ENCODE measurements at regions not wholly inside any gene's neighbourhood (a gene's known extent, or its start where the extent isn't known, plus 50 kb on each side); places are given as distances from the start of the nearest gene placed in this dataset.
A peak's percentile ranks its signal among the peaks of the same experiment; 100 is the strongest.

- H3K4me1 ChIP-seq (ENCODE audit: control insufficient read depth, insufficient read depth, low read length, unreplicated experiment) = peaks cover 2% of the 10 kb centered on the region
- H3K4me3 ChIP-seq (ENCODE audit: low read depth, low read length) = no peak overlapping the region
- no peak overlapping the region for H2AFZ ChIP-seq (ENCODE audit: low read length, unreplicated experiment)
- H3K79me2 ChIP-seq (ENCODE audit: control insufficient read depth, insufficient read depth, low read length, unreplicated experiment) = no peaks in the 10 kb centered on the region
- H3K27me3 ChIP-seq (ENCODE audit: insufficient read depth, low read length) = no peaks in the 10 kb centered on the region
- H3K36me3 ChIP-seq (ENCODE audit: insufficient read depth, low read length) = no peaks in the 10 kb centered on the region
- no peak overlapping the region for H3K27ac ChIP-seq (ENCODE audit: low read depth, low read length)
Observed at GRCh38 chr5:93252165-93252564, 328.9 kb downstream of the NR2F1-AS1 start.

- H3K79me2 ChIP-seq (ENCODE audit: control insufficient read depth, insufficient read depth, low read length, unreplicated experiment) = no peaks in the 10 kb centered on the region
- H3K27me3 ChIP-seq (ENCODE audit: insufficient read depth, low read length) = no peaks in the 10 kb centered on the region
- H3K27ac ChIP-seq (ENCODE audit: low read depth, low read length) = no peak overlapping the region
- H3K4me1 ChIP-seq (ENCODE audit: control insufficient read depth, insufficient read depth, low read length, unreplicated experiment) = peaks cover 2% of the 10 kb centered on the region
- H3K36me3 ChIP-seq (ENCODE audit: insufficient read depth, low read length) = no peaks in the 10 kb centered on the region
- no peak overlapping the region for H3K4me3 ChIP-seq (ENCODE audit: low read depth, low read length)
- no peak overlapping the region for H2AFZ ChIP-seq (ENCODE audit: low read length, unreplicated experiment)
Observed at GRCh38 chr5:93251347-93251746, 329.7 kb downstream of the NR2F1-AS1 start.

GRCh38 chr5:93250424-93250823 lies 330.6 kb downstream of the NR2F1-AS1 start:
- Histone ChIP-seq H3K27me3 (ENCODE audit: insufficient read depth, low read length) (no peaks in the 10 kb centered on the region), H2AFZ (ENCODE audit: low read length, unreplicated experiment) (peak overlapping the region; percentile 38), H3K27ac (ENCODE audit: low read depth, low read length) (peak overlapping the region; percentile 48), H3K79me2 (ENCODE audit: control insufficient read depth, insufficient read depth, low read length, unreplicated experiment) (no peaks in the 10 kb centered on the region), H3K36me3 (ENCODE audit: insufficient read depth, low read length) (no peaks in the 10 kb centered on the region), H3K4me1 (ENCODE audit: control insufficient read depth, insufficient read depth, low read length, unreplicated experiment) (peaks cover 2% of the 10 kb centered on the region), H3K4me3 (ENCODE audit: low read depth, low read length) (peak overlapping the region; percentile 70)

- no peaks in the 10 kb centered on the region for H3K36me3 ChIP-seq (ENCODE audit: insufficient read depth, low read length)
- peaks cover 2% of the 10 kb centered on the region for H3K4me1 ChIP-seq (ENCODE audit: control insufficient read depth, insufficient read depth, low read length, unreplicated experiment)
- no peaks in the 10 kb centered on the region for H3K79me2 ChIP-seq (ENCODE audit: control insufficient read depth, insufficient read depth, low read length, unreplicated experiment)
- peak overlapping the region; percentile 48 for H3K27ac ChIP-seq (ENCODE audit: low read depth, low read length)
- no peaks in the 10 kb centered on the region for H3K27me3 ChIP-seq (ENCODE audit: insufficient read depth, low read length)
- peak overlapping the region; percentile 38 for H2AFZ ChIP-seq (ENCODE audit: low read length, unreplicated experiment)
- H3K4me3 ChIP-seq (ENCODE audit: low read depth, low read length) = peak overlapping the region; percentile 70
Observed at GRCh38 chr5:93249651-93250289, 331.2 kb downstream of the NR2F1-AS1 start.

- no peaks in the 10 kb centered on the region for H3K36me3 ChIP-seq (ENCODE audit: insufficient read depth, low read length)
- no peaks in the 10 kb centered on the region for H3K27me3 ChIP-seq (ENCODE audit: insufficient read depth, low read length)
- no peak overlapping the region for H3K4me3 ChIP-seq (ENCODE audit: low read depth, low read length)
- H3K79me2 ChIP-seq (ENCODE audit: control insufficient read depth, insufficient read depth, low read length, unreplicated experiment) = no peaks in the 10 kb centered on the region
- H3K4me1 ChIP-seq (ENCODE audit: control insufficient read depth, insufficient read depth, low read length, unreplicated experiment) = peaks cover 2% of the 10 kb centered on the region
- H3K27ac ChIP-seq (ENCODE audit: low read depth, low read length) = no peak overlapping the region
- H2AFZ ChIP-seq (ENCODE audit: low read length, unreplicated experiment) = no peak overlapping the region
Observed at GRCh38 chr5:93247105-93247504, 333.9 kb downstream of the NR2F1-AS1 start.

- Histone ChIP-seq H3K79me2 (ENCODE audit: control insufficient read depth, insufficient read depth, low read length, unreplicated experiment) (no peaks in the 10 kb centered on the region), H3K4me1 (ENCODE audit: control insufficient read depth, insufficient read depth, low read length, unreplicated experiment) (peaks cover 2% of the 10 kb centered on the region), H2AFZ (ENCODE audit: low read length, unreplicated experiment) (no peak overlapping the region), H3K36me3 (ENCODE audit: insufficient read depth, low read length) (no peaks in the 10 kb centered on the region), H3K27me3 (ENCODE audit: insufficient read depth, low read length) (no peaks in the 10 kb centered on the region), H3K27ac (ENCODE audit: low read depth, low read length) (no peak overlapping the region), H3K4me3 (ENCODE audit: low read depth, low read length) (no peak overlapping the region)
Observed at GRCh38 chr5:93246090-93246855, 334.7 kb downstream of the NR2F1-AS1 start.

GRCh38 chr5:93245226-93245625 lies 335.8 kb downstream of the NR2F1-AS1 start:
- H3K4me3 ChIP-seq (ENCODE audit: low read depth, low read length) = no peak overlapping the region
- no peak overlapping the region for H3K27ac ChIP-seq (ENCODE audit: low read depth, low read length)
- no peaks in the 10 kb centered on the region for H3K36me3 ChIP-seq (ENCODE audit: insufficient read depth, low read length)
- H2AFZ ChIP-seq (ENCODE audit: low read length, unreplicated experiment) = no peak overlapping the region
- no peaks in the 10 kb centered on the region for H3K79me2 ChIP-seq (ENCODE audit: control insufficient read depth, insufficient read depth, low read length, unreplicated experiment)
- H3K4me1 ChIP-seq (ENCODE audit: control insufficient read depth, insufficient read depth, low read length, unreplicated experiment) = no peaks in the 10 kb centered on the region
- no peaks in the 10 kb centered on the region for H3K27me3 ChIP-seq (ENCODE audit: insufficient read depth, low read length)

GRCh38 chr5:93243481-93243880 lies 337.5 kb downstream of the NR2F1-AS1 start:
- no peaks in the 10 kb centered on the region for H3K79me2 ChIP-seq (ENCODE audit: control insufficient read depth, insufficient read depth, low read length, unreplicated experiment)
- H2AFZ ChIP-seq (ENCODE audit: low read length, unreplicated experiment) = no peak overlapping the region
- H3K27me3 ChIP-seq (ENCODE audit: insufficient read depth, low read length) = no peaks in the 10 kb centered on the region
- no peak overlapping the region for H3K27ac ChIP-seq (ENCODE audit: low read depth, low read length)
- H3K4me1 ChIP-seq (ENCODE audit: control insufficient read depth, insufficient read depth, low read length, unreplicated experiment) = no peaks in the 10 kb centered on the region
- no peak overlapping the region for H3K4me3 ChIP-seq (ENCODE audit: low read depth, low read length)
- H3K36me3 ChIP-seq (ENCODE audit: insufficient read depth, low read length) = no peaks in the 10 kb centered on the region

GRCh38 chr5:93240228-93240834 lies 340.7 kb downstream of the NR2F1-AS1 start:
- Histone ChIP-seq H3K4me3 (ENCODE audit: low read depth, low read length) (no peak overlapping the region), H3K79me2 (ENCODE audit: control insufficient read depth, insufficient read depth, low read length, unreplicated experiment) (no peaks in the 10 kb centered on the region), H3K36me3 (ENCODE audit: insufficient read depth, low read length) (no peaks in the 10 kb centered on the region), H2AFZ (ENCODE audit: low read length, unreplicated experiment) (no peak overlapping the region), H3K4me1 (ENCODE audit: control insufficient read depth, insufficient read depth, low read length, unreplicated experiment) (no peaks in the 10 kb centered on the region), H3K27ac (ENCODE audit: low read depth, low read length) (no peak overlapping the region), H3K27me3 (ENCODE audit: insufficient read depth, low read length) (no peaks in the 10 kb centered on the region)

- no peak overlapping the region for H2AFZ ChIP-seq (ENCODE audit: low read length, unreplicated experiment)
- H3K79me2 ChIP-seq (ENCODE audit: control insufficient read depth, insufficient read depth, low read length, unreplicated experiment) = no peaks in the 10 kb centered on the region
- H3K27ac ChIP-seq (ENCODE audit: low read depth, low read length) = no peak overlapping the region
- H3K4me1 ChIP-seq (ENCODE audit: control insufficient read depth, insufficient read depth, low read length, unreplicated experiment) = no peaks in the 10 kb centered on the region
- no peaks in the 10 kb centered on the region for H3K27me3 ChIP-seq (ENCODE audit: insufficient read depth, low read length)
- H3K36me3 ChIP-seq (ENCODE audit: insufficient read depth, low read length) = no peaks in the 10 kb centered on the region
- no peak overlapping the region for H3K4me3 ChIP-seq (ENCODE audit: low read depth, low read length)
Observed at GRCh38 chr5:93236807-93237421, 344.1 kb downstream of the NR2F1-AS1 start.
